Astrocyte (in vitro differentiated cells and primary cell): ENCODE measurements at regions not wholly inside any gene's neighbourhood (a gene's known extent, or its start where the extent isn't known, plus 50 kb on each side); places are given as distances from the start of the nearest gene placed in this dataset.

Experiments used
- CTCF ChIP-seq: IDR thresholded peaks from 2 replicates; pipeline ENCODE4 v1.5.1; 2011; ENCODE audit warnings: low read depth, mild to moderate bottlenecking, inconsistent platforms, low read length, moderate library complexity; ENCODE audit not compliant: insufficient read depth
- EZH2 ChIP-seq: IDR thresholded peaks from 2 replicates; pipeline ENCODE4 v1.6.1; 2012; ENCODE audit warnings: mild to moderate bottlenecking, low read length, inconsistent platforms; ENCODE audit not compliant: insufficient read depth

- TF ChIP-seq CTCF: no peak
- no peak for TF ChIP-seq EZH2
Measured at GRCh38 chr16:79717333-79718137, 117.0 kb upstream of the MAF start.
